ENCODE measurements at regions not wholly inside any gene's neighbourhood (a gene's known extent, or its start where the extent isn't known, plus 50 kb on each side); places are given as distances from the start of the nearest gene placed in this dataset.

DNA sequence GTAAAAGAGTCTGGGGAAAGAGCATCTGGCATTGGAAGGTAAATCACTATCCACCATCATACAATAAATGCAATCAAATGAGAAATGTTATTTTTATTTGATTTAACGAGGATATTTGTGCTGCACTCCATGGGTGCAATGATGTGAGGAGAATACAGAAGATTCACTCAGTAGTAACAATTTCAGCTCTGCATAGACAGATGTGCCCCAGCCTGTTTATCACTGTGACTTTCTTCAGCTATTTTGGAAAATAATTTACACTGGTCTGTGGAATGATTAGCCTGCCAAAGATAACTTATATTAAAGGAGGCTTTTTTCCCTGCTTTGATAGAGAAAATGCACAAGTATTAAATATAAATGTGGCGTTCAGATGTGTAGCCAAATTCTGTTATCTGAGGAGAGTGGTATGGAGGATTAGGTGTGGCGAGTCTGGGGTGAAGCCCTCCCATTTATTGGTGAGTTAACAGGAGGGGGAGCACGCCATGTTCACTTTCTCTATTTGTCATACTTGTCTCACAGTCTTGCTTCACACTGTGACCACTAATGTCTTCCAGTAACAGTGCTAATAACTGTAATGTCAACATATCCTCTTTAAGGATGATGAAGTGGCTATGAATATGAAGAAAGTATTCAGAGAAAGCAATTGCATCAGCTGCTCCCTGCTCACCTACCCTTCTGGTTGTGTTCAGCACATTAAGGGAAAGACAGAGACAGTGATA is 645.6 kb downstream of the MMUT start:
- Histone ChIP-seq H3K4me3 (ENCODE audit: low read length) (no peak overlapping the region), H3K27ac (ENCODE audit: low read length) (no peak overlapping the region), H3K27me3 (ENCODE audit: control insufficient read depth, insufficient read depth) (no peaks in the 10 kb centered on the region), H3K4me1 (ENCODE audit: control insufficient read depth, insufficient read depth, low read length) (no peaks in the 10 kb centered on the region), H3K9me3 (ENCODE audit: control insufficient read depth, low read length) (no peaks in the 10 kb centered on the region)
- DNase-seq: no peak
- no peak for ATAC-seq
- intact Hi-C loops (cut with DNase I): no loop called here
- WGBS: 48% methylated on average over 4 of the region's 4 CpGs

DNA sequence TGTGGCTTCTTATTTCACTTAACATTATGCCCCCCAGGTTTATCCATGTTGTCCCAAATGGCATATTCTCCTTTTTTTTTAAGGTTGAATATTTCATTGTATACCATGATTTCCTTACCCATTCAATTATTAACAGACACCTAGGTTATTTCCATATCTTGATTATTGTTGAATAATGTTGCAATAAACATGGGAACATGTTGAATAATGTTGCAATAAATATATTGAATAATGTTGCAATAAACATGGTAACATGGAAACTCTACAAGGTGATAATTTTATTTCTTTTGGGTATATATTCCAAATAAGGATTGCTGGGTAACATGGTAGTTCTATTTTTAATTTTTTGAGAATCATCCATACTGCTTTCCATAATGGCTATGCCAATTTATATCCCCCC is 648.1 kb downstream of the MMUT start:
- Histone ChIP-seq H3K9me3 (ENCODE audit: control insufficient read depth, low read length) (no peaks in the 10 kb centered on the region), H3K27me3 (ENCODE audit: control insufficient read depth, insufficient read depth) (no peaks in the 10 kb centered on the region), H3K27ac (ENCODE audit: low read length) (no peak overlapping the region), H3K4me3 (ENCODE audit: low read length) (no peak overlapping the region), H3K4me1 (ENCODE audit: control insufficient read depth, insufficient read depth, low read length) (no peaks in the 10 kb centered on the region)
- no peak for DNase-seq
- intact Hi-C loops (cut with DNase I): no loop called here
- ATAC-seq: no peak

DNA sequence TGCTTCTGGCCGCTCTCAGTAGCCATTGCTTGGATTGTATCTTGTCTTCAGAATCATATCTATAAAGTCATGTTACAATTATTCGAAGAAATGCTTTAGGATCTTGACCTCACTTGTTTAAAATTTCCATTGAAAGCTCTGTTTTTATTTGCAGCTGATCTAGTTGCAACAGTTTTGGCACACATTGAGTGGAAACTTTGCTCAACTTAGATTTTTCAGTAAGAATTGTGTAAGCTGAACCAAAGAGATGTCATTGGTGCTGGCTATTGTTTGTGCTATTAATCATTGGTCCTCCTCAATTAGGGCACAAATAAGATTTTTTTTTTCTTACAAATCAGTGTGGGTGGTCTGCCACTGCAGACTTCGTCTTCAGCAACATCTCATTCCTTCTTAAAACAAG is 649.2 kb downstream of the MMUT start:
- H3K27ac ChIP-seq (ENCODE audit: low read length): no peak overlapping the region
- no peak for ATAC-seq
- no peaks in the 10 kb centered on the region for H3K4me1 ChIP-seq (ENCODE audit: control insufficient read depth, insufficient read depth, low read length)
- 35% methylated on average over 3 of the region's 3 CpGs for WGBS
- H3K9me3 ChIP-seq (ENCODE audit: control insufficient read depth, low read length): no peaks in the 10 kb centered on the region
- no peaks in the 10 kb centered on the region for H3K27me3 ChIP-seq (ENCODE audit: control insufficient read depth, insufficient read depth)
- no peak overlapping the region for H3K4me3 ChIP-seq (ENCODE audit: low read length)
- intact Hi-C loops (cut with DNase I): no loop called here
- DNase-seq: no peak

DNA sequence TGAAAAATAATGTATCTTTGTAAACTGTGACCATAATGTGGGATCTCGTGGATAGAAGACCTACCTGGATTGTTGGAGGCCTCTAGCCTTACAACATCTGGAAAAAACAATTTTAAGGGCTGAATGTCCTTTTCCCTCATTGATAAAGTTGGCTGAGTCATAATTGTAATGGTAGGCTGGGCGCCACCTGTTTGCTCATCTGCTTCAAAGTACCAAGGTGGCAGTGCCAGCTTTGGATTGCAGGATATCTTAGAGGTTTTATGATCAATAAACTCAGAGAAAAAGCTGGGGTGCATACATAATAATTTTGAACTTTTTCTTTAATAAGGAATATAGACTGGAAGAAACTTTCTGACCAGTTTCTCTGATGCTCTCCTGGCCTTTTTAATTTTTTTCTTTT is 653.4 kb downstream of the MMUT start:
- intact Hi-C loops (cut with DNase I): no loop called here
- H3K27ac ChIP-seq (ENCODE audit: low read length): no peak overlapping the region
- H3K4me1 ChIP-seq (ENCODE audit: control insufficient read depth, insufficient read depth, low read length): no peaks in the 10 kb centered on the region
- DNase-seq: no peak
- no peak for ATAC-seq
- no peaks in the 10 kb centered on the region for H3K27me3 ChIP-seq (ENCODE audit: control insufficient read depth, insufficient read depth)
- WGBS: 86% methylated on average over 2 of the region's 2 CpGs
- H3K4me3 ChIP-seq (ENCODE audit: low read length): no peak overlapping the region
- no peaks in the 10 kb centered on the region for H3K9me3 ChIP-seq (ENCODE audit: control insufficient read depth, low read length)

DNA sequence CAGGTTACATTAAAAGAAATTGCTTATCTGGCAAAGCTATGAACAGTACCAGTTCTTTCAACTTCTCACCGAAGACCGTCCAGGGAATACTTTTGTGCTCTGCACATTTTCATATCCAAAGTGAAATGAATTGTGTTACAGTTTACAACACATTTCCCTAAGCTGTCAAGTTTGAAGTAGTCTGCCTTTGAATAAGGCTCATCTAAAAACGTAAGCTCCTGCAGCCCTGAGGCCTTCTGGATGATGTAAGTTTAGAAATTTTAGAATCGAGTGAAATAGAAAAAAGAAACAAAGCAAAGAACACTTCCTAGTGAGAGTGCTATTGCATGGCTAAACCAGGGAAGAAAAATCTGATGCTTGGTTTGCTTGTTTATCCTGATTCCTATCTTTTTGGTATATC is 653.8 kb downstream of the MMUT start:
- Histone ChIP-seq H3K4me3 (ENCODE audit: low read length) (no peak overlapping the region), H3K27me3 (ENCODE audit: control insufficient read depth, insufficient read depth) (no peaks in the 10 kb centered on the region), H3K9me3 (ENCODE audit: control insufficient read depth, low read length) (no peaks in the 10 kb centered on the region), H3K4me1 (ENCODE audit: control insufficient read depth, insufficient read depth, low read length) (no peaks in the 10 kb centered on the region), H3K27ac (ENCODE audit: low read length) (no peak overlapping the region)
- intact Hi-C loops (cut with DNase I): no loop called here
- DNase-seq (no peak), ATAC-seq (no peak)
- 59% methylated on average over 4 of the region's 4 CpGs for WGBS

DNA sequence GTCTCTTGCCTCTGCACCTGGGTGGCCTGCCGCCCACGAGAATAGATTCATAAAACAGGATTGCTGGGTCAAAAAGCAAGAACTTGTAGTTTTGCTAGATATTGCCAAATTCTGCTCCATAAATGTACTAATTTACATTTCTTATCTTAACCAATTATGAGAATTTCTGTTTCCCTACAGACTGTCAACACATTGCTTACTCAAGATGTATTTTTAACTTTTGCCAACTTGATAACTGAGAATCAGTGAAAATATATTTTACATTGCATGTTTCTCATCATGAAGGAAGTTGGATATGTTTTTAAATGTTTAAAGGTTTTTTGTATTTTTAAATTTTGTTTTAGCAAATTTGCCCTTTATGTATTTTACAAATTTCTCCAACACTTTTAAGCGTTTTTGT is 664.8 kb downstream of the MMUT start:
- intact Hi-C loops (cut with DNase I): no loop called here
- H3K27me3 ChIP-seq (ENCODE audit: control insufficient read depth, insufficient read depth): no peaks in the 10 kb centered on the region
- ATAC-seq (no peak), DNase-seq (no peak)
- H3K9me3 ChIP-seq (ENCODE audit: control insufficient read depth, low read length): no peaks in the 10 kb centered on the region
- H3K4me3 ChIP-seq (ENCODE audit: low read length): no peak overlapping the region
- no peaks in the 10 kb centered on the region for H3K4me1 ChIP-seq (ENCODE audit: control insufficient read depth, insufficient read depth, low read length)
- 68% methylated on average over 3 of the region's 3 CpGs for WGBS
- H3K27ac ChIP-seq (ENCODE audit: low read length): no peak overlapping the region

DNA sequence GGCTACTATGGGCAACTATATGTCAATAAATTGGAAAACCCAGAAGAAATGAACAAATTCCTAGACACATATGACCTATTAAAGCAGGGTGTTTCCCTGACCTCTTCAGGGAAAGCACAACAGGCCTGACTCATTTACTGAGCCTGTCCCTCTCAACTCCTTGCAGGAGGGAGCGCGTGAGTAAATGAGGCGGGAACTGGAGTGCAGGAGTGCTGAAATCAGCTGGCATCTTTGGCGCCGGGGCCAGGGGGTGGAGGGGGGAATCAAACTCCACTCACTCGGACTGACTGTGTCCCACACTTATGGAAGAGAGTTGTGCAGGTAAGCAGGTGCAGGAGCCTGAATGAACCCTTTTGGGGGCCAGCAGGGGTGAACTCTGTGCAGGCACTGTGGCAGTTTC is 671.2 kb upstream of the PTCHD4 start:
- DNase-seq: no peak
- intact Hi-C loops (cut with DNase I): no loop called here
- WGBS: 76% methylated on average over 6 of the region's 6 CpGs

DNA sequence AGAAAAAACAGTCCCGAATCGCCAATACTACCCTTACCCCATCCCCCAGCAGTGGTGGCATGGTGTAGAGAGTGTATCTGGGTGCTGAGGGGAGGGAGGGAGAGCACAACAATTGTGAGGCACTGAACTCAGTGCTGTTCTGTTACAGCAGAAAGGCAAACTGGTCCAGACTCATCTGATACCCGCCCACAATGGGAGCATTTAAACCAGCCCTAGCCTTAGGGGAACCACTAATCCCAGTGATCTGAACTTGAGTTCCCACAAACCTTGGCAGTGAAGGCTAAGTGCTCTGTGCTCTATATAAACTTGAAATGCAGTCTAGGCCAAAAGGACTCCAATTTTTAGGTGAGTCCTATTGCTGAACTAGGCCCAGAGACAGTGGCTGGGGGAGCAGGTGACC is 666.4 kb upstream of the PTCHD4 start:
- intact Hi-C loops (cut with DNase I): no loop called here
- Histone ChIP-seq H3K4me3 (ENCODE audit: low read length) (no peak overlapping the region), H3K27ac (ENCODE audit: low read length) (no peak overlapping the region), H3K9me3 (ENCODE audit: control insufficient read depth, low read length) (no peaks in the 10 kb centered on the region), H3K4me1 (ENCODE audit: control insufficient read depth, insufficient read depth, low read length) (no peaks in the 10 kb centered on the region), H3K27me3 (ENCODE audit: control insufficient read depth, insufficient read depth) (no peaks in the 10 kb centered on the region)
- 93% methylated on average over 3 of the region's 3 CpGs for WGBS
- no peak for ATAC-seq
- DNase-seq: no peak

More for the DNA sequence above, 671.2 kb upstream of the PTCHD4 start:
- ATAC-seq: no peak
- Histone ChIP-seq H3K4me3 (ENCODE audit: low read length) (no peak overlapping the region), H3K27me3 (ENCODE audit: control insufficient read depth, insufficient read depth) (no peaks in the 10 kb centered on the region), H3K27ac (ENCODE audit: low read length) (no peak overlapping the region), H3K4me1 (ENCODE audit: control insufficient read depth, insufficient read depth, low read length) (no peaks in the 10 kb centered on the region), H3K9me3 (ENCODE audit: control insufficient read depth, low read length) (no peaks in the 10 kb centered on the region)

DNA sequence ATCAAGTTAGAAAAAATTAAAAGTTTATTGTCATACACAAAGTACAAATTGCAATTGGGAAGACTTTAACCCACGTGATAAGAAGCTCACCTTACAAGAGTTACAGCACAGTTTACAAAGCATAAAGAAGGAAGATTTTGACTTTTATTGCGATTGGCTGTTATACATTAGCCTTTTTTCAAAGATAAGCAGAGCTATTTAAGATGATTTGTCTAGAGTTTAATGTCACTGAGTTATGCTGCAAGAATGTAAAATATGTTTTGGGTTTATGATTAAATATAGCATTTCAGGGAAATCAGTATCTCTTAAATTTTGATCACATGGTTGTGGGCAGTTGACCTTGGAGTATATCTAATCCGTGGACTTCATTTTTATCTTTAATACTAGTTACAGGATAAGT is 664.2 kb upstream of the PTCHD4 start:
- H3K27ac ChIP-seq (ENCODE audit: low read length): no peak overlapping the region
- no peak overlapping the region for H3K4me3 ChIP-seq (ENCODE audit: low read length)
- no peaks in the 10 kb centered on the region for H3K9me3 ChIP-seq (ENCODE audit: control insufficient read depth, low read length)
- WGBS: 51% methylated on average over 3 of the region's 3 CpGs
- intact Hi-C loops (cut with DNase I): no loop called here
- H3K4me1 ChIP-seq (ENCODE audit: control insufficient read depth, insufficient read depth, low read length): no peaks in the 10 kb centered on the region
- H3K27me3 ChIP-seq (ENCODE audit: control insufficient read depth, insufficient read depth): no peaks in the 10 kb centered on the region
- ATAC-seq (no peak), DNase-seq (no peak)

DNA sequence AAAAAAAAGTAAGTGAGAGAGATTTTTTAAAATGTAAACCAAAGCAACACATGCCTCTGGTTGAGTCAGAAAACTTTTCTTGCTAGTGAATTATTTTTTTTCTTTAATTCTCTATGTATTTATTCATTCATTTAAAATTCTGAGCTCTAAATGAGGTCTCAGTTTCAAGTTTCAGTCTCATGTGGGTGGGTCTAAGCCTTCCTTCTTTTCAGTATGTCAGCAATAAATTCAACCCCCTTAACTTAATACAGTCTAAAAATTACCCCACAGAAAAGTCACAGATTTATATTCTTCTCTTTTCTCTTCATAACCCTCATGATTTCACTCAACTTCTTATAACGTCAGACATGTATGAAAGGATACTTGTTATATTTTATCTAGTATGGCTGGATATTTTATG is 663.3 kb upstream of the PTCHD4 start:
- DNase-seq (no peak), ATAC-seq (no peak)
- Histone ChIP-seq H3K27ac (ENCODE audit: low read length) (no peak overlapping the region), H3K4me1 (ENCODE audit: control insufficient read depth, insufficient read depth, low read length) (no peaks in the 10 kb centered on the region), H3K27me3 (ENCODE audit: control insufficient read depth, insufficient read depth) (no peaks in the 10 kb centered on the region), H3K9me3 (ENCODE audit: control insufficient read depth, low read length) (no peaks in the 10 kb centered on the region), H3K4me3 (ENCODE audit: low read length) (no peak overlapping the region)
- 81% methylated on average over 1 of the region's 1 CpG for WGBS
- intact Hi-C loops (cut with DNase I): no loop called here

DNA sequence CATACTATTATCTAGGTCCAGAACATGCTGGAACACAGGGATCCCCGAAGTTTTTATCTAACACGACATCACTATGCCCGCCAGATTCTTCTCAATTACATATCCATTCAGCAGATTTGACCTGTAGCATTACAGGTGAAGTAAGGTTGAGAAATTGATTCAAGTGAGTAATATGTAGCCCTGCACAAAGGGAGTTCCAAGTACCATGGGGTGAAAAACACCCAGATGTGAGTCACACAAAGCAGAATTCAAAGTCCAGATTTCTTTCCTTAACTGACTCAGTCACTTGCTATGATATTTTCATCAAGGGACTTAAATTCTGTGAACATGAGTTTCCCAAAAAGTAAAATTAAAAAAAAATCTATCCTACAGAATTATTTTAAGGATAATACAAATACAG is 655.4 kb upstream of the PTCHD4 start:
- Histone ChIP-seq H3K4me1 (ENCODE audit: control insufficient read depth, insufficient read depth, low read length) (no peaks in the 10 kb centered on the region), H3K9me3 (ENCODE audit: control insufficient read depth, low read length) (no peaks in the 10 kb centered on the region), H3K27me3 (ENCODE audit: control insufficient read depth, insufficient read depth) (no peaks in the 10 kb centered on the region), H3K27ac (ENCODE audit: low read length) (no peak overlapping the region), H3K4me3 (ENCODE audit: low read length) (no peak overlapping the region)
- intact Hi-C loops (cut with DNase I): loop anchor here in 1 of 4 donors (10.0 kb wide), 1 partner anchor 982 kb away; the partner anchor contains the start of gene OPN5
- ATAC-seq (no peak), DNase-seq (no peak)
- 69% methylated on average over 3 of the region's 3 CpGs for WGBS

Measured in right cardiac atrium (tissue), 5 donors.